GM12892 (cell line): ENCODE measurements at regions not wholly inside any gene's neighbourhood (a gene's known extent, or its start where the extent isn't known, plus 50 kb on each side); places are given as distances from the start of the nearest gene placed in this dataset.

Source experiments
- POLR2A ChIP-seq: IDR thresholded peaks from 2 replicates; pipeline ENCODE4 v1.6.1; 2011; ENCODE audit warnings: low read depth, low read length, control low read depth
- TAF1 ChIP-seq: IDR thresholded peaks from 2 replicates; pipeline ENCODE4 v1.6.1; 2011; ENCODE audit warnings: low read depth, mild to moderate bottlenecking, control low read depth, low read length, borderline replicate concordance

DNA sequence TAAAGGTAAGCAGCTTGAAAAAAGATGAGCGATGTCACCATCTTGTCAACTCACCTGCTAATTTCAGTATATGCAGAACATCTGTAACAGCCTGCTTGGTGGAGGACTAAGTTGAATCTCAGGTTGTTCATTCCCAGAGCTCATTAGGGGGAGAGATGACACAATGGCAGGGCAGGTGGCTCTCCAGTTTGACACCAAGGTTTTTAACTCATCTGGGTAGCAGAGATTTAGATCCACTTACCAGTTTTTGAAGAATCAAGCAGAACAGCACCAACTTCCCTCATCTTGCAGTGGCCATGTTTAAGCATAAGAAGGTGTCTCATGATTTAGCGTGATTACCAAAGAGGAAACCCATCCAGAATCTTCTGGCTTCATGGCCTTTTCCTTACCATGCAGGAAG is 168.3 kb downstream of the TSHZ3 start:
- TF ChIP-seq TAF1 (no peak), POLR2A (no peak)
